Body of pancreas (tissue), 4 donors: ENCODE measurements at regions not wholly inside any gene's neighbourhood (a gene's known extent, or its start where the extent isn't known, plus 50 kb on each side); places are given as distances from the start of the nearest gene placed in this dataset.

ENCODE experiments used
- ATAC-seq: fragments of 150-250 bp; one replicate; pipeline ENCODE4 v1.9.1; 2016
- DNase-seq, 4 donors: peaks; one replicate each; pipeline ENCODE4 v3.0.0-alpha.2; 2019
- H3K27ac ChIP-seq, 4 donors: fragments of 200-600 bp; sonication (generic); 1 replicate in 3 of 4; 2 replicates in 1 of 4; pipeline versions ENCODE4 v1.5.1 to v1.6.1; 2016 to 2019; ENCODE audit warnings: mild to moderate bottlenecking in 1 of 4, mixed read lengths in 1 of 4, moderate library complexity in 1 of 4
- H3K27me3 ChIP-seq, 2 donors: fragments of 200-600 bp; sonication (generic); one replicate each; pipeline ENCODE4 v1.6.0; 2016; ENCODE audit warnings: mild to moderate bottlenecking in 1 of 2
- H3K36me3 ChIP-seq, 2 donors: fragments of 200-600 bp; sonication (generic); replicated peaks in 1 of 2; 2 replicates each; pipeline ENCODE4 v1.5.1; 2016; ENCODE audit warnings: low read depth in 2 of 2; ENCODE audit not compliant: insufficient read depth in 1 of 2
- H3K4me1 ChIP-seq: fragments of 200-600 bp; sonication (generic); one replicate; pipeline ENCODE4 v1.6.0; 2016
- H3K4me3 ChIP-seq, 2 donors: fragments of 200-600 bp; sonication (generic); 1 replicate in 1 of 2; 2 replicates in 1 of 2; pipeline ENCODE4 v1.5.1; 2016 to 2019
- H3K9me3 ChIP-seq, 3 donors: fragments of 200-600 bp; sonication (generic); 1 replicate in 2 of 3; 2 replicates in 1 of 3; pipeline ENCODE4 v1.5.1; 2016
- POLR2A ChIP-seq, 3 donors: fragments of 450-650 bp; IDR thresholded peaks; one replicate each; pipeline ENCODE4 v1.6.1; 2016; ENCODE audit warnings: antibody characterized with exemption in 3 of 3, mild to moderate bottlenecking in 2 of 3
- WGBS, 2 donors: methylation state at CpG; one replicate each; pipeline ENCODE4 v1.1.5; 2017; 5-methylcytosine and 5-hydroxymethylcytosine counted together
- intact Hi-C: fragments of 100-400 bp; cut with DNase I; formaldehyde crosslinking; loops from one replicate; pipeline ENCODE4 v1.15.1; 2023
- TF ChIP-seq, protein P1 (sequence below), 7 experiments: fragments of 450-650 bp in 4 of 7; fragments of 200-600 bp in 3 of 7; sonication (generic) in 3 of 7; IDR thresholded peaks; one replicate each; pipeline ENCODE4 v1.5.1; 2016 to 2019; ENCODE audit warnings: antibody characterized with exemption in 7 of 7

DNA sequence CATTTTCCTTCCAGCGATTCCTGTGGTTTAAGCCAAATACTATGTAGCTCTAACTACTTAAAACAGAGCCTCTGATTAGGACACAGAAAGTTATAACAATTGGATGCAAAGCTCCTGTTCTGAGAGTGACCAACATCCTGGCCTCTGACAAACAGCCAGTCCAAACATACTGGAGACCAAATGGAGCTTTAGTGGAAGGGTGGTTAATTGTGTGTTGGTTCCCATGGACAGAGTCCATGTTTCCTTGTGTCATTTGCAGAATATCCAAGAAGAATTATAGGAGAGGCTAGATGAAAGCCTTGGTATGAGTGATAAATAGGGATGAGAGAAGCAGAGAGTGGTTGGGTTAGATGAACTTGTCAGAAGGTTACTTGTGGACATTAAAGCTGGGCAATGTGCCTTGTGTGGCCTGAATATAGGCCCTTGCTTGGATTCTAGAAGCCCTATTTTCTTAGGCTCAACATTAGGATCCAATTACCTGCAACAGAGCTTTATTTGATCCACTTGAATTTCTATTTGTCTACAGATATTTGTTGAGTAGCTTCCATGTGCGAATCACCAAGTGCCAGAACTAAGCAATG, 180.5 kb upstream of the GORAB start:
- DNase-seq (no peak), ATAC-seq (no peak)
- H3K4me3 ChIP-seq, result no peak overlapping the region
- no peaks in the 10 kb centered on the region for H3K36me3 ChIP-seq
- intact Hi-C loops, result no loop called here
- H3K27me3 ChIP-seq, result no peaks in the 10 kb centered on the region
- no peaks in the 10 kb centered on the region for H3K9me3 ChIP-seq
- H3K27ac ChIP-seq, result no peak overlapping the region
- no peak for TF ChIP-seq POLR2A (IDR thresholded peaks at IDR 0.05)
- TF ChIP-seq, protein P1, sequence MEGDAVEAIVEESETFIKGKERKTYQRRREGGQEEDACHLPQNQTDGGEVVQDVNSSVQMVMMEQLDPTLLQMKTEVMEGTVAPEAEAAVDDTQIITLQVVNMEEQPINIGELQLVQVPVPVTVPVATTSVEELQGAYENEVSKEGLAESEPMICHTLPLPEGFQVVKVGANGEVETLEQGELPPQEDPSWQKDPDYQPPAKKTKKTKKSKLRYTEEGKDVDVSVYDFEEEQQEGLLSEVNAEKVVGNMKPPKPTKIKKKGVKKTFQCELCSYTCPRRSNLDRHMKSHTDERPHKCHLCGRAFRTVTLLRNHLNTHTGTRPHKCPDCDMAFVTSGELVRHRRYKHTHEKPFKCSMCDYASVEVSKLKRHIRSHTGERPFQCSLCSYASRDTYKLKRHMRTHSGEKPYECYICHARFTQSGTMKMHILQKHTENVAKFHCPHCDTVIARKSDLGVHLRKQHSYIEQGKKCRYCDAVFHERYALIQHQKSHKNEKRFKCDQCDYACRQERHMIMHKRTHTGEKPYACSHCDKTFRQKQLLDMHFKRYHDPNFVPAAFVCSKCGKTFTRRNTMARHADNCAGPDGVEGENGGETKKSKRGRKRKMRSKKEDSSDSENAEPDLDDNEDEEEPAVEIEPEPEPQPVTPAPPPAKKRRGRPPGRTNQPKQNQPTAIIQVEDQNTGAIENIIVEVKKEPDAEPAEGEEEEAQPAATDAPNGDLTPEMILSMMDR (IDR thresholded peaks at IDR 0.05), result no peak
- WGBS, 2 donors, result 57% methylated on average over 2 of the region's 2 CpGs
- H3K4me1 ChIP-seq, result peaks cover 18% of the 10 kb centered on the region

DNA sequence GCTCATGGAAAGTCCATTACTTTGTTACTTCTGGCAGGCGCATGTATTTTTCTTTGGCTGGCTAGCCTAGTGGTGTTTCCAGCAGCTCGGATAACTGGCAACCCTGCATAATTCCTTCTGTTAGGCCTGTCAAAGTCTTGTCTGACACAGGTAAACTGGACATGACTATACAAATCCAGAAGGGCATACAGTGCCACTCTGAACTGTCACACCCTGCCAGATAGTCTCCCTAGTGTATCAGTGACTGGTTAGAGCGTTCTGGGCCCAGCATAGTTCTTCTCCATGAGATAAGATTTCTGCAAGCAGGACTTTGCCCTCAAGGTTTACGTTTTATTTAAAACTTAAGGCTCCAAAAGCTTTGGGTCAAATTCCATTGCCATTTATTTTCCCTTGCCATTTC, 177.7 kb upstream of the GORAB start:
- Histone ChIP-seq H3K27me3 (no peaks in the 10 kb centered on the region), H3K36me3 (no peaks in the 10 kb centered on the region), H3K4me1 (peaks cover 18% of the 10 kb centered on the region), H3K9me3 (no peaks in the 10 kb centered on the region), H3K27ac (no peak overlapping the region), H3K4me3 (no peak overlapping the region)
- no peak for TF ChIP-seq POLR2A (IDR thresholded peaks at IDR 0.05)
- TF ChIP-seq, protein P1 (IDR thresholded peaks at IDR 0.05), result no peak
- DNase-seq (no peak), ATAC-seq (peak; percentile 27)
- intact Hi-C loops, result no loop called here
- WGBS, 2 donors, result 29 to 32% methylated on average over 4 of the region's 4 CpGs

DNA sequence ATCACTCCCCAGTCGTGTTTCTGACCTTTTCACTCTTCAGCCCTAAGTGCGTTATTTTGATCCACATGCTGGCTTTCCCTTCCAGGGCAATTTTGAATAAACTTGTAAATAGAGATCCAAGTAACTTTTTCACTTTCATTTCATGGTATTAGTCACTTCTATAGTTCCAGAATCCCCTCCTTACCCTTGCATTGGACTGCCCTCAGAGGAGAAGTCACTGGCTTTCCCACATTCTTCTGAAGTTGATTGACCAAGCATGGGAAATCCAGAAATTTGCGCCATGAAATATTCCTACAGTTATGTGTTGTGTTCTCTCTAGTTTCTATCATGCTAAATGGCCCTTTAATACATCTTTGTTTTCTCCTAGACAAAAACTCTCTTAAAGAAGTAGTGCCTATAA, 177.3 kb upstream of the GORAB start:
- DNase-seq, result no peak
- H3K27me3 ChIP-seq, result no peaks in the 10 kb centered on the region
- TF ChIP-seq, protein P1 (IDR thresholded peaks at IDR 0.05), result no peak
- no peak for TF ChIP-seq POLR2A (IDR thresholded peaks at IDR 0.05)
- no peak overlapping the region for H3K27ac ChIP-seq
- H3K9me3 ChIP-seq, result no peaks in the 10 kb centered on the region
- WGBS, 2 donors, result 44 to 47% methylated on average over 3 of the region's 3 CpGs
- H3K4me3 ChIP-seq, result no peak overlapping the region
- no peaks in the 10 kb centered on the region for H3K36me3 ChIP-seq
- peaks cover 18% of the 10 kb centered on the region for H3K4me1 ChIP-seq
- no peak for ATAC-seq
- intact Hi-C loops, result no loop called here

DNA sequence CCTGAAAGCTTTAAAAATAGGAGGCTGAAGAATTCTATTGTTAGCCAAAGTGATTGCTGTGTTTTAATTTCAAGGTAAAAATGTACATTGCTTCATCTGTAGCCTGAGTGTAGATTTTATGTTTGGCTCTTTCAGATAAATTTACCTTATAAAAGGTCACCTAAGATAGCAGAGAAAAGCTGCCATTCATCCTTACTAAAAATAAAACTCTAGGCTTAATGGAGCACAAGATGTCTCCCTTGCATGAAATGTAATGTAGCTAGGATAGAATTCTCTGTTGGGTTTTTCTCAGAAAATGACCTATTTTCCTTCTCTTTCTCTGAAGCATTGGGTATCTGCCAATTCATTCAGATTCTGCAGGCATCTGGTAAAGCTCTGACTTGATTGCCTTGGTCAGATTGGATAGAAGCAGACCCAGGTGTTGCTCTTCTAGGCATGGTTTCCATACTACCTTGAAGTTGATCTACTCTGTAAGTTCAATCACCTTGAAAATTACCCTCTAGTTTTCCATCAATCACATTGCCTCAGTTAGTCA, 176.6 kb upstream of the GORAB start:
- DNase-seq, result no peak
- no peak for TF ChIP-seq POLR2A (IDR thresholded peaks at IDR 0.05)
- TF ChIP-seq, protein P1 (IDR thresholded peaks at IDR 0.05), result no peak
- intact Hi-C loops, result no loop called here
- Histone ChIP-seq H3K27me3 (no peaks in the 10 kb centered on the region), H3K27ac (no peak overlapping the region), H3K4me1 (peaks cover 18% of the 10 kb centered on the region), H3K9me3 (no peaks in the 10 kb centered on the region), H3K4me3 (no peak overlapping the region), H3K36me3 (no peaks in the 10 kb centered on the region)
- ATAC-seq, result no peak

DNA sequence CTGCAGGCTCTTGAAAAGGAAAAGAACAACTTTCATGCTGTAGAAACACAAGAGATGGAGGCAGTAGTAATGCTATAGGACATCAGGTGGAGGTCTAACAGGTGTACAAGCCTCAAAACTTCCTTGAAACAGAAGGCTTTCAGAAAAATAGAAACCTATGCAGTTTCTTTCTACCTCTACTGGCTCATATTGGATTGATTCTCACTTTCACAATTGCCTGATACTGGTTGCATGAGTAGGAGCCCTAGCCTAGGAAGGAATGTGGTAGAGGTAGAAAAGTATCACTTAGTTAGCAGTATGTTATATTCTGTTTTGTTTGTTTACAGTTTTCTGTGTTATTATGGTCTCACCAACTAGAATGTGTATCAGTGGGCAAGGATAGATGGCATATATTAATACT, 175.4 kb upstream of the GORAB start:
- Histone ChIP-seq H3K36me3 (no peaks in the 10 kb centered on the region), H3K4me3 (no peak overlapping the region), H3K4me1 (peaks cover 18% of the 10 kb centered on the region), H3K27me3 (no peaks in the 10 kb centered on the region), H3K27ac (no peak overlapping the region), H3K9me3 (no peaks in the 10 kb centered on the region)
- TF ChIP-seq, protein P1 (IDR thresholded peaks at IDR 0.05), result no peak
- TF ChIP-seq POLR2A (IDR thresholded peaks at IDR 0.05), result no peak
- ATAC-seq (no peak), DNase-seq (no peak)
- intact Hi-C loops, result no loop called here
